ENCODE measurements at regions not wholly inside any gene's neighbourhood (a gene's known extent, or its start where the extent isn't known, plus 50 kb on each side); places are given as distances from the start of the nearest gene placed in this dataset.

- Histone ChIP-seq H3K4me3 (ENCODE audit: low read depth, low read length) (no peak overlapping the region), H3K36me3 (ENCODE audit: control insufficient read depth, insufficient read depth, low read length) (no peaks in the 10 kb centered on the region), H3K27me3 (ENCODE audit: control insufficient read depth, insufficient read depth, low read length) (no peaks in the 10 kb centered on the region)
- no peak for TF ChIP-seq CTCF (IDR thresholded peaks at IDR 0.05; ENCODE audit: insufficient read depth, low read length, poor library complexity, severe bottlenecking)
- no peak for DNase-seq (ENCODE audit: low read depth)
These were observed 51.2 kb upstream of the MEX3C start for GRCh38 chr18:51248685-51249084.

GRCh38 chr18:51250006-51250405 is 52.5 kb upstream of the MEX3C start:
- H3K4me3 ChIP-seq (ENCODE audit: low read depth, low read length): no peak overlapping the region
- TF ChIP-seq CTCF (IDR thresholded peaks at IDR 0.05; ENCODE audit: insufficient read depth, low read length, poor library complexity, severe bottlenecking): no peak
- DNase-seq (ENCODE audit: low read depth): no peak
- H3K36me3 ChIP-seq (ENCODE audit: control insufficient read depth, insufficient read depth, low read length): no peaks in the 10 kb centered on the region
- H3K27me3 ChIP-seq (ENCODE audit: control insufficient read depth, insufficient read depth, low read length): no peaks in the 10 kb centered on the region

GRCh38 chr18:51250458-51251024 is 53.1 kb upstream of the MEX3C start:
- Histone ChIP-seq H3K36me3 (ENCODE audit: control insufficient read depth, insufficient read depth, low read length) (no peaks in the 10 kb centered on the region), H3K4me3 (ENCODE audit: low read depth, low read length) (no peak overlapping the region), H3K27me3 (ENCODE audit: control insufficient read depth, insufficient read depth, low read length) (no peaks in the 10 kb centered on the region)
- DNase-seq (ENCODE audit: low read depth): no peak
- TF ChIP-seq CTCF (IDR thresholded peaks at IDR 0.05; ENCODE audit: insufficient read depth, low read length, poor library complexity, severe bottlenecking): no peak

- H3K4me3 ChIP-seq (ENCODE audit: low read depth, low read length): no peak overlapping the region
- no peaks in the 10 kb centered on the region for H3K36me3 ChIP-seq (ENCODE audit: control insufficient read depth, insufficient read depth, low read length)
- H3K27me3 ChIP-seq (ENCODE audit: control insufficient read depth, insufficient read depth, low read length): no peaks in the 10 kb centered on the region
- DNase-seq (ENCODE audit: low read depth): no peak
- no peak for TF ChIP-seq CTCF (IDR thresholded peaks at IDR 0.05; ENCODE audit: insufficient read depth, low read length, poor library complexity, severe bottlenecking)
These were observed 54.1 kb upstream of the MEX3C start for GRCh38 chr18:51251625-51252024.

- TF ChIP-seq CTCF (IDR thresholded peaks at IDR 0.05; ENCODE audit: insufficient read depth, low read length, poor library complexity, severe bottlenecking): no peak
- no peaks in the 10 kb centered on the region for H3K36me3 ChIP-seq (ENCODE audit: control insufficient read depth, insufficient read depth, low read length)
- H3K27me3 ChIP-seq (ENCODE audit: control insufficient read depth, insufficient read depth, low read length): no peaks in the 10 kb centered on the region
- no peak for DNase-seq (ENCODE audit: low read depth)
- no peak overlapping the region for H3K4me3 ChIP-seq (ENCODE audit: low read depth, low read length)
These were observed 56.0 kb upstream of the MEX3C start for GRCh38 chr18:51253476-51253875.

GRCh38 chr18:51255693-51256092 is 58.2 kb upstream of the MEX3C start:
- TF ChIP-seq CTCF (IDR thresholded peaks at IDR 0.05; ENCODE audit: insufficient read depth, low read length, poor library complexity, severe bottlenecking): no peak
- Histone ChIP-seq H3K36me3 (ENCODE audit: control insufficient read depth, insufficient read depth, low read length) (no peaks in the 10 kb centered on the region), H3K4me3 (ENCODE audit: low read depth, low read length) (no peak overlapping the region), H3K27me3 (ENCODE audit: control insufficient read depth, insufficient read depth, low read length) (no peaks in the 10 kb centered on the region)
- DNase-seq (ENCODE audit: low read depth): no peak

Data from kidney epithelial cell (primary cell).